NCI-H2029 treated with DMSO at 0.1 percent for 48 hours (cell line): ENCODE measurements at regions not wholly inside any gene's neighbourhood (a gene's known extent, or its start where the extent isn't known, plus 50 kb on each side); places are given as distances from the start of the nearest gene placed in this dataset.
"Not testable (repeated sequence)": the region's sequence is repeated elsewhere in the genome, so short reads cannot be mapped to it uniquely, and the experiment has no call there.

Experiments
- DNase-seq: peaks from one replicate; lab custom pipeline; 2025; lab: John Stamatoyannopoulos, UW

DNA sequence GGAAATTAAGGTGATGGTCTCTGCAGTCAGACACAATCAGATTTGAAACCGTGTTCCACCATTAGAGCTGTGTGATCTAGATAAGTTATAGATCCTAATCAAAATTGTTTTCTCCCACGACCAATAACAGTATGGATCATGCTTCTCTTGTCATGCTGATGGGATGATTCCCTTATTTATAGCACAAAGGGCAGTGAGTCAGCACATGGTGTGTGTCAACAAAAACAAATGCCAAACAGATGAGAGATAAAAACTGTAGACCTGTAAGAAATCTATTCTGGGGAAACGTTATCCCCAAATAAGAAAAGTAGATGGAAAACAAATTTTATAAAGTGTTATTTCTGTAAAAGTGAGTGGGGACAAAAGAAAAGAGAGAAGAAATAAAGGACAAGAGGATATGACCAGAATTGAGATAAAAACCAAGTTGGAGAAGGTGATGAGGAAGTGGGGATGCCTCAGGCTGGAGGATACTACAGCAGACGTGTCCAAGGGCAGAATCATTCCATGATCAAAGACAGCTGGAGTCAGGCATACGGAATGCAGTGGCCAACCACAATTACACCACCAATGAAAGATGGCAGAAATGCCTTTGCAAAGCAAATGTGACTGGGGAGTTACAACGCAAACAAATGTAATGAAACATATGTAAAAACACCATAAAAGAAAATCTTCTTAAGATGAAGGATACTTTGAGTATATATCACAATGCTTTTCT, 377.8 kb upstream of the PRKX start:
- no peak for DNase-seq

DNA sequence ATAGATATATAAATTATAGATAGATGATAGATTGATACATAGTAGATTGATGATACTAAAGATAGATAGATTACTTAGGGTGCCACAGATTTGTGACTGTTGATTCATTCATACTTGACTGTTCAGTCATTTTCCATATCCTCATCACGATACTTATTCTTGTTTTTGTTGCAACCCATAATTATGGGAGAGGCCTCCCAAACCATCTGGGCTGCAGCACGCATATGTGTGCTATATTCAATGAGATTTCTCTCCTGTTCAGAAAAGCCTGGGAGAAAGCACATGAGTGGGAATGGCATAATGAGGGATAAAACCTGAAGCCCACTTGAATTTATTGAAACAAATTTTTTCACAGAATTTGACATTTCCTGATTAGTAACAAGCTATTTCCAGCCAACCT, 346.4 kb upstream of the PRKX start:
- DNase-seq, result no peak

DNA sequence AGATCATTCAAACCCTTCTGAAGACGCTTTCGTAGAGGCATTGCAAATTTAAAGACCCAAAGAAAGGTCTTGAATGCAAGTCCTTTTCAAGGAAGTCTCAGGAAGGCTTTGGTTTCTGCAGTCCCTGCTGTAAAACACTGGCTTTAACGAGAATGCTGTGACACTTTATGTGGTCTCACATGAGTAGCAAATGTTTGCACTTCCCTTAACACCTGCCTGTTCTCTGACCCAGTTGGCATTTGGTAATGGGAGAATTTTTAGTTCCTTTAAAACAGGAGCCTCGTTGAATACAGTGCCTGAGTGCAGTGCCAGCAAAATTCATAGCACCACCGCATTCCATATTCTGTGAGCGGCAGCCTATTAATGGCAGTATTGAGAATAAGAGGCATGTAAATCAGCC, 330.5 kb upstream of the PRKX start:
- DNase-seq, result peak; percentile 15

DNA sequence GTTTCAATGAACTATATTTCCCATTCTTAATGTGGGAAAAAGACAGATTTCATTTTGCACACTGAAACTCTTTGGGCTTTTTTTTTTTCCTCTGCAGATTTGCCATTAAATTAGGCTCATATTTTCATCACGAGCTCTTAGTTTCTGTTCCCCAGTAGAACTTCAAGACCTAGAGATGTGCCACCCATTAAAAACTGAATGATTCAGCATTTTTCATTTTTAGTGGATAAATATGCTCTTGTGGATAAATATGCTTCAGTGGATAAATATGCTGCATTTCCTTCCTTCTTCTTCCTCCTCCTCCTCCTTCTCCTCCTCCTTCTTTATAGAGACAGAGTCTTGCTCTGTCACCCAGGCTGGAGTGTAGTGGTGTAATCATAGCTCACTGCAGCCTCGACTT, 322.4 kb upstream of the PRKX start:
- no peak for DNase-seq

- DNase-seq, result no peak
These were observed 314.7 kb upstream of the PRKX start for GRCh38 chrX:4028151-4028550.

DNA sequence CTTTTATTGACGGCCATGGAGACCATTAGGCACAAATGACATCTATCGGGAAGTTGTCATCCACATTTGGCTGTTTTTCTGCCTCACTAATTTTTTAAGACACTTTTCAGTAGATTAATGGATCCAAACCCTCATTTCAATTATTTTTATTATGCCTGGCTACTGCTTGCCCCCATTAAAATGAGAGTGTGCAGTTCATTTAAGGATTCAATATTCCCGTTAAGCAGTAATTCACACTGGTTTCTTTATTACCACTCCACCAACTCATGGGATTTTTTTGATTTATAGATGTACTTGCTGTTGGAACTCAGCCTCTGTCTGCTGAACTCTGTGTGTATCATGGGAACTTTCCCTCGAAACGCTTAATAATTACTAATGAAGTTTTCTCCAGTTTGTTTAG, 291.8 kb upstream of the PRKX start:
- DNase-seq, result no peak

DNA sequence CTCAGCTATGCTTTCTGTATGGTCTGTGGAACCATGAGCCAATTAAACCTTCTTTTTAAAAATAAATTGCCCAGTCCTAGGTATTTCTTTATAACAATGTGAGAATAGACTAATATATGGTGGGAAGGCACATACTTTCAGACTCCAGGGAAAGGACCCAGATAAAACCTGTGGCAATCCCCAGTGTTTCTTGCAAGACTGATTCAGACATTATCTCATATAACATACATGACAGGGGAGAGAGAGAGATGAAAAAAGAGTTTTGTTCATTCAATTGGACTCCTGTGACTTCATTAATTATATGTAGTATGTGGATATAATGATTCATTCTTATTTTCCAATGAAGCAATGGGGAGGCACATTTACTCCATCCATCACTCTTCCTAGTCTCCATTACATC, 291.4 kb upstream of the PRKX start:
- DNase-seq, result no peak

DNA sequence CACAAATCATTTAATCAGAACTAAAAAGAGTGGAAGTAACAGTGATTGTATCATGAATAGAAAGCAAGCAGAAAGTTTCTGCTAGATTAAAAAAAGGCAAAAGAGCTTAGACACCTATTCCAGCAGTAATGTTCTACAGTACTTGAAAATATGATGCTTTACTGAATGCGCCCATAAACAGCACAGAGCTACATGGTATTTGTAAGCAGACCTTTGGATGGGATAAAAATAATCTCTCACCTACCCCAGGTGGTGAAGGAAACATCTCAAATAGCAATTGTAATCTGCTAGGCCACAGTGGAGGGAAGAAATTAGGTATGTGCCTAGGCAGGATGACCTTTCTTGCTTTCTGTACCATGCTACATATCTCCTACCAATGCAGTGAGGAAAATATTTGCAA, 280.9 kb upstream of the PRKX start:
- DNase-seq, result no peak

GRCh38 chrX:3990569-3990968, 277.1 kb upstream of the PRKX start:
- DNase-seq, result no peak

DNA sequence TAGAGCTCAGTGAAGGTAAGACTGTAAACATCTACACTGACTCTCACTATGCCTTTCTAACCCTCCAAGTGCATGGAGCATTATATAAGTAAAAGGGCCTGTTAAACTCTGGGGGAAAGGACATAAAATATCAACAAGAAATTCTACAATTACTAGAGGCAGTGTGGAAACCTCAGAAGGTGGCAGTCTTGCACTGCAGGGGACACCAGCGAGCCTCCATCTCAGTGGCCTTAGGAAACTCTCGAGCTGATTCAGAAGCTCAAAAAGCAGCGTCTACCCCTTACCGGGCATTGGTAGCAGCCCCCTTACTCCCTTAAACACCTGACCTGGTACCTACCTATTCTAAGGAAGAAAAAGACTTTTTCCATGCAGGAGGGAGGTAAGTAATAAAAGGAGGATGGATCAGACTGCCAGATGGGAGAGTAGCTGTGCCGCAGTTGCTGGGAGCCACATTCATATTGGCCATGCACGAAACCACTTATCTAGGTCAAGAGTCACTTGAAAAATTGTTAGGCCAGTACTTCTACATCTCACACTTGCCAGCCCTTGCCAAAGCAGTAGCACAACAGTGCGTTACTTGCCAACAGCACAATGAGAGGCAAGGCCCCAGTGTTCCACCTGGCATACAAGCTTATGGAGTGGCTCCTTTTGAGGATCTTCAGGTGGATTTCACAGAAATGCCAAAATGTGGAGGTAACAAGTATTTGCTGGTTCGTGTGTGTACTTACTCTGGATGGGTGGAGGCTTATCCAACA, 258.8 kb upstream of the PRKX start:
- DNase-seq, result peak; percentile 50

DNA sequence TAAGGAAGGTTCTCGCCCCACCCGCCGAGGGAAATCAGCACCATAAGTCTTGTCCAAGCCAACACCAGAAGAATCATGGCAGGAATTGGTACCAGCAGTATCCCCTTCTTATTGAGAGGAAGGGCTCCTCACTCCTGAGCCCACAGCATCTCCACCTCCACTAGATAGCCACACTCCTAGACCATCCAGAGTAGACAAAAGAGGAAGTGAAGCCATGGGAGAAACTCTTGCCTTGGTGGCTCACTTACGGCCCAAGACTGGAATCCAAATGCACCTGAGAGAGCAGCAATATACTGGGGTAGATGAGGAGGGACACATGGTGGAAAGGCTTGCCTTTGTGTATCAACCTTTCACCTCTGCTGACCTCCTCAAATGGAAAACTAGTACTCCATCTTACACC, 255.3 kb upstream of the PRKX start:
- DNase-seq, result no peak

DNA sequence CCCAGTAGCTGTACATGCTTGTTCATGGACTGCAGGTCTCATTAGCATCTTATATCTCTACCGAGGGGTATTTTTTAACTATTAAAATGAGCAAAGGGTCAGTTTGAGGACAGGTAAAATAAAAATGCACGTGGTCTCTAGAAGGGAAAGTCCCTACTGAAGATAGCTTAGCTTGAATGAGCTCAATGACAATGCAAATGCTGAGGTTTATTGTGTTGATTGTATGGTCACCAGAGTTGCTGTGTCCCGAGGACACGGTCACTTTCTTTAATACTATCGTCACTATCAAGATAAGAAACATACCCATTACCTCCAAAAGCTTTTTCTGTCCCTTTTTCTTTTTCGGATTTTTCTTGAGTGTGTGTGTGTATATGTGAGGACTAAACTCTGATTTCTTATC, 250.5 kb upstream of the PRKX start:
- no peak for DNase-seq

DNA sequence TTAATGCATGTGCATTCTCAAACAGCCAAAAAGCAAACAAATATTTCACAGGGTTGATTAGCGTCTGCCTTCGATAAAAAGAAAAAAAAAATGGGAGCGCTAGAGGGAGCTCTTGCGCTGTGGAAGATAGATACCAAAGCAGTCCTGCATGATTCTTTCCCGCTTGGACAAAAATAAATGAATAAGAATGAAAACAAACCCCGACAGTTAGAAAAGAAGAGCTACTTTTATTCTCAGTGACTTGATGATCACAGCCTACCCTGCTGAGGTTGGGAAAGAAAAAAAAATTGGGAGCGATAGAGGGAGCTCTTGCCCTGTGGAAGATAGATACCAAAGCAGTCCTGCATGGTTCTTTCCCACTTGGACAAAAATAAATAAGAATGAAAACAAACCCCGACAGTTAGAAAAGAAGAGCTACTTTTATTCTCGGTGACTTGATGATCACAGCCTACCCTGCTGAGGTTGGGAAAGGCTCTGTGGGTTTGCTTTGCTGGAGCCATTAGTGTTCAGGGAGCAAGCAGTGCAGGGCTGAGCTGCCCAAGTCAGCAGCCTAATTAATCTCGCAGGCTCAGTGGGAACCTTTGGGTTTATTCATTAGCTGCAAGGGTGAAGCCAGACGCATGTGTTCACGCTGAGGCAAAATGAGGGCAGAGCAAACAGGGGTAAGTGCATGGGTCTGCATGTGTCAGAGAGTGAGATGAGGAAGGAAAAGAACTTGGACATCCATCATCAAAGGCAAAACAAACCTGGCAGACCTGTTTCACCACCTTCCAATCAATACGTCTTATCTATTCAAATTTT, 249.3 kb upstream of the PRKX start:
- no peak for DNase-seq

DNA sequence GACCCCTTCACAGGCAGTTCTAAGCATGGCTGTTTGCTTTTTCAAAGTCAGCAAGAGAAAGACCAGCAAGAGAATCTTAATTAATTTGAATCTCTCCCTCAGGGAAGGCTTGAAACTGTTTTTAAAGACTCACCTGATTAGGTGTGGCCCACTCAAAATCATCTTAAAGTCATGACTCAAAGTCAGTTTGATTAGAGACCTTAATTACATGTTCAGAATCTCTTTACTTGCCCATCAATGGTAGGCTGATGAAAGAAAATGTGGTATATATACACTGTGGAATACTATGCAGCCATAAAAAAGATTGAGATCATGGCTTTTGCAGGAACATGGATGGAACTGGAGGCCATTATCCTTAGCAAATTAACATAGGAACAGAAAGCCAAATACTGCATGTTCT, 247.5 kb upstream of the PRKX start:
- no peak for DNase-seq

GRCh38 chrX:3951859-3952258, 238.4 kb upstream of the PRKX start:
- DNase-seq, result no peak

DNA sequence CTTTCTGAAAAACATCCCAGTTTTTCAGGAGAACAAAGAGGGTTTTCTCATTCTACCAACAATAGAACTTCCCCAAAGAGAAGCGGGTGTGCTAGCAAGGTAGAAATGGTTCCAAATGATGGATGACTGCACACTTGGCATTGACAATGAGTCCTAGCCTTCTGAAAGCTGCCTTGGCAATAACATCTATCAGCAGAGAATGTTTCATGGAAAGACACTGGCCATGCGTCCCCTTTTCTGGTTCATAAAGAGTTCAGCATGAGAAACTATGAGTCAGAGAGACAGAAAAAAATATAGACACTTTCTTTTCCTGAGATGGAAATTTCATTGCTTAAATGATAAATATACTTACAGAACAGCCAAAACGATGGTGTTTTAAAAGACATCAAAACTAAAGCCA, 236.9 kb upstream of the PRKX start:
- no peak for DNase-seq

DNA sequence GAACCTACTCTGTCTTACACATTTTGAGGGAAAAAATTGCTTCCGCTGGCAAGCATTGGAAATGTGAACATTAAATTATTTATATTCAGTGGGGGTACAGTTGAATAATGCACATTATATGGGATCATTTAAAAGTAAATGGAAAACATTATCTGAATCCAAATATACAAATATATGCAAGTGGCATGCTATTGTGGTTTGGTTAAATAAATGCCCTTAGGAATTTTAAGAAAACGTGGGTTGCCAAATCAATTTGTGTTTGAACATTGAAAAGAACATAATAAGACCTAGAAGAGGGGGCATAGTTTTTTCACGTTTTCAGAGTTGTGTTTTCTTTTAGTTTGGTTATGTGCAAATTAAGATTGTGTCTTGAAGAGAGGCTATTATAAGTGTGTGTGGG, 230.5 kb upstream of the PRKX start:
- no peak for DNase-seq

DNA sequence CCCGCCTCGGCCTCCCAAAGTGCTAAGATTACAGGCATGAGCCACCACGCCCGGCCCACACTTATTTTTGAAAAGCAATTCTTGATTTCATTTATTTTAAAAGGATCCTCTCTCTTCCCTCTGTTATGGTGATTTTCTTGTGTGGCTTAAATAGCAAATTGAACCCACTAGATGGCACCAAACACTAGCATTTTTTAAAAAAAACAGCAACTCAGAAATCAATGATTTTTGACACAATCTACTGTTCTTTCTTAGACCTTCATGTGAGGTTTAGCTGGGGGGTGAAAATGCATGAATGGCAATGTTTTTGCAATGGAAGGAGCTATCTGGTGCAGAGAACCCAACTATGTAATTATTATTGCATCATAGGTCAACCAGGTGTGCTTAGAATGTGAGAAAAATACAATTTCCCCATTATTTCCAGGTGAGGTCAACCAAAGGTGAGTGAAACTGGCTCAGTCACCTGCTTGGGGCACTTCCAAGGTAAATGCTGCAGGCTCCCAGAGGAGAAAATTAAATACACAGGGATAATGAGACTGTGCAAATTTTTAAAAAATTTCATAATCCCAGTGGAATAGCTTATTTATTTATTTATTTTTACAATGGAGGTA, 226.7 kb upstream of the PRKX start:
- no peak for DNase-seq

- no peak for DNase-seq
These were observed 225.1 kb upstream of the PRKX start for GRCh38 chrX:3938587-3938986.

GRCh38 chrX:3935196-3935595, 221.7 kb upstream of the PRKX start:
- DNase-seq, result not testable (repeated sequence)

- not testable (repeated sequence) for DNase-seq
These were observed 207.1 kb upstream of the PRKX start for GRCh38 chrX:3920424-3921017.
